HG03064 (cell line): ENCODE measurements at regions not wholly inside any gene's neighbourhood (a gene's known extent, or its start where the extent isn't known, plus 50 kb on each side); places are given as distances from the start of the nearest gene placed in this dataset.

Experiments used
- ATAC-seq: cut with Tn5 transposase; IDR thresholded peaks from one replicate; pipeline ENCODE4 v1.9.1; 2021; ENCODE audit warnings: low read depth; ENCODE audit not compliant: unreplicated experiment

- ATAC-seq = no peak
Observed at GRCh38 chr2:241942416-241943208, 73.1 kb downstream of the RTP5 start.

DNA sequence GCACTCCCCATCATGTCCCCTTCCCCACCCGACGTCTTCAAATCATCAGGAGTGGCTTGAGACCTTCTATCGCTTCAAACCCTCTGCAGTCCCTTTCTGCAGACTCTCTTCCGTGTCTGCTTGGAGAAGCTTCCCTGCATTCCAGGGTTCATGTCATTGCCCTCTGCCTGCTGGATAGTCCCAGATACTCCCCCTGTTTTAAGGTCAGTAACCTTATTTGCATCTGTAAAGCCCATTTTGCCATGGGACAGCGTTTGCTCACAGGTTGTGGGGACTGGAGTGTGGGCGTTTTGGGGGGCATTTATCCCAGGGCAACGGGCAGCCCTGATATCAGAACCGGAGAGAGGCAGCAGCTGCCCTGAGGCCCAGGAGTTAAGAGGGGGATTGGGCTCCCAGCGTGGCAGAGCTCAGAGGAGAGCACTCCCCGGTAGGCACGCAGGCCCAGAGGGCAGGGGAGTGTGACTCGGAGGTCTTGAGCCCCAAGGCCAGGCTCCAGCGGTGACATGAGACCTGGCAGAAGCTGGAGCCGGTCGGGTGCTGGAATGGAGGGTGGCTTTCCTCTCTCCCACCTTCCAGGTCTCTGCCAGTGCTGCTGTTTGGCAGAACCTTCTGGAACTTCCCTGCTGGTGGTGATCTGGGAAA is 73.8 kb downstream of the RTP5 start:
- ATAC-seq = no peak

DNA sequence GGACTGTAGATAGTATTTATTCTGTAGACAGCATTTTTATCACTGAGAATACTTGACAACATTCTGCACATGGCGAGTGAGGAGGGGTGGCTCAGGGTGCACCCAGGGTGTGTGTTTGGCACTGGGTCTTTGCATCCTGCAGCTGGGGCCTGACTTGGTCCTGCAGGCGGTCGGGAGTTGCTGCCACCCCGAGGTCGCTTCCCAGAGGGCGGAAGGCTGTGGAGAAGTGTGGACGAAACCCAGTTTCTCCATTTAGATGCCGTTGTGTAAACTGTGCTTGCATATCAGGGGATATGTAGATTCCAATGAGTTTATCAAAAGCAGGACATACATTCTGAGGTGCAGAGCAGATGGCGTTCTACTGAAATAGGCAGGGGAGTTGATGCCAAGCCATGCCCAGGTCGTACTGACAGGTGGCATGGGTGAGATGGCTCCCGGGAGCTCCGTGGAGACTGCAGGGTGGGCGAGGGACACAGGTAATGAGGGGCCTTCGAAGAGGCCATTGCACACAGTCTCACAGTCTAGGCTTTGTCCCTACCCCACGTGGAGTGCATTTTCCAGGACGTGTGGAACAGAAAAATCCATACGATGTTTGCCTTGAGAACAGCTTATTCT is 74.5 kb downstream of the RTP5 start:
- ATAC-seq = no peak

DNA sequence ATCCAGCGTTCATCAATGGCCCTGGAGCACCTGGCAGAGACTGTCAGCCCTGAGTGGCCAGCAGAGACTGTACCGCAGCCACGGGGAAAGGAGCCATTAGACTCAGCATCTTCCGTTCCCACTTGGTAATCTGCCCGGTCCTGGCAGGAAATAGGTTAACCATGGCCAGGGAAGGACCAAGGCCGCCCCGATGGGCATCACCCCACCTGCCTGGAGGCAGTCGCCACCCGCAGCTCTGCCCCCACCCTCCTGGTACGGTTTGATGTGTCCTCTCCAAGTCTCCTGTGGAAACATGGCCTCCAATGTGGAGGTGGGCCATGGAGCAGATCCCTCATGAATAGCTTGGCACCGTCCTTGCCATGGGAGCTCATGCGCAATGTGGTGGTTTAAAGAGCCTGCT is 75.3 kb downstream of the RTP5 start:
- no peak for ATAC-seq

- ATAC-seq = no peak
Observed at GRCh38 chr2:241945311-241945710, 75.8 kb downstream of the RTP5 start.

- no peak for ATAC-seq
Observed at GRCh38 chr2:241945803-241946202, 76.3 kb downstream of the RTP5 start.

DNA sequence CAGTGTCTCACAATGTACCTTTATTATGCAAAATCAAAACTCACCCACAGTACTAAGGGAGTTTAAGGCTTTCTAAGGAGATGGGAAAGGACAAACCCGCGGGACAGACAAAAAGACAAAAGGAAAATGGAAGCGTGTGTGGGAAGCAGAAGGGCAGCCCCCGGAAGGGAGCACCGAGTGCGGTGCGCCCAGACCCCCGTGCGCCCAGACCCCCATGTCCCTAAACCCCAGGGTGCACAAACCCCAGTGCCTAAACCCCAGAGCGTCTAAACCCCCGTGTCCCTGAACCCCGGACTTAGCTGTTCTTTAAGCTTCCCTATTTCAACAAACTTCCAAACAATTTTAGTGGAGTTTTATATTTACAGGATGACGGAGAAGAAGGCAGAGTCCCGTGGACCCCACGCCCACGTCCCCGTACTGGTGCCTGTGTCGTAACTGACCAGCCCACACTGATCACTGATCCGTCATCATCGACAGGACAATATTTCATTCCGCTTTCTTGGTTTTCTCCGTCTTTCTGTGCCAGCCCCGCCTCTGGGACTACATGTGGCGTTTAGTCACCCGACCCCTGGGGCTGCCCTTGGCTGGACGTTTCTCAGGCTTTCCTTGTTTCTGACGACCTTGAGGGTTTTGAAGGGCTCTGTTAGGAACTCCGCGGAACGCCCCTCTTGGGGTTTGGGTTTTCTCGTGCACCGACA is 76.9 kb downstream of the RTP5 start:
- ATAC-seq = no peak

GRCh38 chr2:241947004-241947350 is 77.4 kb downstream of the RTP5 start:
- no peak for ATAC-seq

- ATAC-seq = no peak
Observed at GRCh38 chr2:241947401-241947800, 77.9 kb downstream of the RTP5 start.

DNA sequence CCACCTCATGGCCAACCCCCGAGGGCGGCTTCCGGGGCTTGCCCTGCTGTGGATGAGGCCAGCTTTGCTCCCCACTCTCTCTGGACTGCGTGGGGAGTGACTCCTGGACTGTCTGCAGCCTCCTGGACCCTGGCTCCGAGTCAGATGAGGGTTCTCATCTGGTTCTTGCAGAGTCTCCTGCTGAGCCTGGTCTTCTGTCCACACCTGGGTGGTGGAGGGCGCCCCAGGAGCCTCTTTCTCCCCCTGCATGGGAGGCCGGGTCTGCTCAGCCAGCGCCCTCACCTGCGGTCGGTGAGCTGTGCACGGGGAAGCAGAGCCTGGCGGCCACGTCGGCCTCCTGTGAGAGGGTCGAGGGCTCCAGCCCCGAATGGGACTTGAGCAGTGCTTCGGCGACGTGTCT is 78.3 kb downstream of the RTP5 start:
- ATAC-seq = no peak

DNA sequence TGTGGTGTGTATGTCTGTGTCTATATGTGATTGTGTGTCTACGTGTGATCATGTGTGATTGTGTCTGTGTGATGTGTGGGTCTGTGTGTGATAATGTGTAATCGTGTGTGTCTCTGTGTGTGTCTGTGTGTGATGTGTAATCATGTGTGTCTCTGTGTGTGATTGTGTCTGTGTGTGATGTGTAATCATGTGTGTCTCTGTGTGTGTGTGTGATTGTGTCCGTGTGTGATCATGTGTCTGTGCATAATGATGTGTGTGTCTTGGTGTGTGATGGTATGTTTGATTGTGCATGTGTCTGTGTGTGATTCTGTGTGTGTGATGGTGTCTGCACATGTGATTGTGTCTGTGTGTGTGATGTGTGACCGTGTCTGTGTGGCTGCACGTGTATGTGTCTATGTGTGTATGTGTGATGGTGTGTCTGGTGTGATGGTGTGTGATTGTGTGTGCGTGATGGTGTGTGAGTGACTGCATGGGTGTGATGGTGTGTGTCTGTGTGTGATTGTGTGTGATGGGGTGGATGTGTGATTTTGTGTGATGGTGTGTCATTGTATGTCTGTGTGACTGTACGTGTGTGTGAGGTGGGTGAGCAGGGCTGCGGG is 78.9 kb downstream of the RTP5 start:
- no peak for ATAC-seq

GRCh38 chr2:241948901-241949735 is 79.6 kb downstream of the RTP5 start:
- ATAC-seq = no peak

GRCh38 chr2:241949736-241950412 is 80.3 kb downstream of the RTP5 start:
- no peak for ATAC-seq

DNA sequence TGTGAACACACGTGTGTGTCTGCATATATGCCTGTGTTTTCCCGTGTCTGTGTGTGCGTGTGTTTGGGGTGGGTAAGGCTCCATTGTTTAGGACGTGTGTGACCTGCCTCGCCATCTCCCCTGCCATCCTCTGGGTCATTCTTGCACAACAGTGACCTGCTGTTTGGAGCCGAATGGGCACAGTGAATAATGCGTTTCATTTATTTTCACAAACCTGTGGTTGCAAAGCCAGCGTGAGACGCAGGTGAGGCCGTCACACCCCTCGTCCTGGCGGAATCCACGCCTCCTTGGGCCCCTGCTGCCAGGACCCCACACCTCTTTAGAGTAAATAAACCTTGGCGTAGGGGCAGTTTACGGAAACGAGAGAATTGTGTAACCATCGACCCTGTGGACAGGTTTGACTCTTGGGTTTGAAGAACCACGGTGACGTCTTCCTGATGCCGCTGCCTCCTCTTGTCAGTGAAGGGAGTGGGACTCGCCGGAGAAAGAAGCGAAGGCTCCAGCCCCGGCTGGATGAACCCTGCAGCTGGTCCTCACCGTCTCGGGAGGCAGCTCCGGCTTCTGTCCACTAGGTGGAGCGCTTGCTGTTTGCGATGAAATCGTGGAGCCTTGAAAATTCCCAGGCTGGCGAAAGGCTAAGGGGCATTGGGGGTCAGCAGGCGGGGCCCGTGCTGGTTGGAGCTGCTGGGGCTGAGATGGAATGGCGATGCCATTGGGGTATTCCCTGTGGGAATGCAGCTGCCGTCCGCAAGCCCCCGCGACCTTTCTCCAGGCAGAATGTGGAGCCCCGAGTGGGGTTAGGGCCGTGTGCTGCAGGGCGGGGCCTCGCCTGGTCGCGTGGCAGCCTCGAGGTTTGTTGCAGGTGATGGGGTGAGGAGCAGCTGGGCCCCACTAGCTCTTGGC is 81.1 kb downstream of the RTP5 start:
- ATAC-seq = no peak

DNA sequence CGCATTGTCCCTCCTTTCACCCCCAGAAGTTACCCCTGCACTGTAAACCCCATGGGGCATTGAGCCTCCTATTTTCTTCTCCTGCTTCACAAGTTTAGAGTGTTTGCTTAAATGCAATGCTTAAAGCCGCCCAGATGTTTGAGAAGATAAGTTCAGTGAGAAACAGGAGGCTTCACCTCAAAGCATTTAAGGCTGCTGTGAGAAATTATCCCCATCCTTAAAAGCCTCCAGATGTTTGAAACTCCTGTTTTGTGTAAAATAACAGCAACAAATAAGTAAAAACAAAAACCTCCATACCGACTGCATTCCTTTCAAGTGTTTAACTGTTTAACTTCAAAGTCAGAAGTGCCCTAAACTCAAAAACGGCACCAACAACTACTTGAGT is 81.8 kb downstream of the RTP5 start:
- ATAC-seq = no peak

GRCh38 chr2:241951920-241952319 is 82.4 kb downstream of the RTP5 start:
- ATAC-seq = no peak

DNA sequence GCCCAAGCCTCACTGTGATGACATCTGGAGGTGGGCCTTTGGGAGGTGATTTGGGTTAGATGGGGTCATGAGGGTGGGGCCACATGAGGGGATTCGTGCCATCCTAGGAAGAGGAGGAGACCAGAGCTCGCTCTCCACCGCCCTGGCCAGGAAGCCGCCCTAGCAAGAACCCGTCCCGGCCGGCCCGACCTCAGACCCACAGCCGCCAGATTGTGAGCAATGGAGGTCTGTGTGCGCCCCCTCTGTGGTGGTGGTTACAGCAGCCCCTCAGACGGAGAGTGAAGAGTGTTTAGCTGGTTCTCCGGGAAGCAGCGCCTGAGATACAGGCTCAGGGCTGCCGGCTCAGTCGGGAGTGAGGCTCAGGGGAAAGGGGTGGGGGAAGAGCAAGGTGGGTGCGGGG is 83.3 kb downstream of the RTP5 start:
- no peak for ATAC-seq

- no peak for ATAC-seq
Observed at GRCh38 chr2:241953324-241953928, 83.9 kb downstream of the RTP5 start.
